ENCODE measurements at regions not wholly inside any gene's neighbourhood (a gene's known extent, or its start where the extent isn't known, plus 50 kb on each side); places are given as distances from the start of the nearest gene placed in this dataset.

DNA sequence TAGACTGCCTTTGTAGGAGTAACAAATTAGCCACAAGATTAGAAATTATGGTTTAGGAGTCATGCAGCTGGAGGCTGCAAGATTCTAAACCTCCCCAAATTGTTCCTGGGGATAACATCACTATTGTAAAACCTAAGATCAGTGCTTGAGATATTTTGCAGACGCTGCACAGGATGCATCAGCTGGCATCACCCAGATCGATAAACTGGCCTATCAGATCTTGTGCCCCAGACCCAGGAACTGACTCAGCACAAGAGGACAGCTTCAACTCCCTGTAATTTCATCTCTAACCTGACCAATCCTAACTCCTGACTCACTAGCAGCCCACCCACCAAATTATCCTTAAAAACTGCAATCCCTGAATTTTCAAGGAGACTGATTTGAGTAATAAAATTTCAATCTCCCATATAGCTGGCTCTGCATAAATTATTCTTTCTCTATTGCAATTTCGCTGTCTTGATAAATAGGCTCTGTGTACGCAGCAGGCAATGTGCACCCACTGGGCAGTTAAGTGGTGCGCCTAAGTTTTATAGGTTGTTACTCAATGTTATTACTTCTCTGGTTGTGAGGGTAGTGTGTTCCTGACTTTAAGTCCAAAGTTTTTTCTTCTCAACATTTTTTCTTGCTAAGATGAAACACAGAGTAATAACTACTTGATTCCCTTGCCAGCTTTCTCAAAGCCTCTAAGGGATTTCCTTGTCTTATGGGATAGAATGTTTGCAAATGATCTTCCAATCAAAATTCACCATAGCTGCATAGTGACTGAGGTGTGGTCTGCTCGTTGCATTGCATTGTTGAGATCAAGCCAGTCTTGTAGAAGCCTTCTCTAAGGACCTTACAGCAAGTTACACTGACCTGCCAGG, 312.3 kb upstream of the DKK2 start:
- no peaks in the 10 kb centered on the region for H3K9me2 ChIP-seq (ENCODE audit: insufficient read depth)
- H4K20me1 ChIP-seq (replicated peaks; ENCODE audit: insufficient read depth): no peaks in the 10 kb centered on the region
- Mint-ChIP-seq H3K36me3 (ENCODE audit: low read depth) (peaks cover 6% of the 10 kb centered on the region), H3K27me3 (ENCODE audit: insufficient read depth, low read depth, poor library complexity) (no peaks in the 10 kb centered on the region), H3K27ac (peak overlapping the region; percentile 86), H3K9me3 (peaks cover 5% of the 10 kb centered on the region), H3K4me3 (no peak overlapping the region), H3K4me1 (peaks cover 25% of the 10 kb centered on the region)
- no peaks in the 10 kb centered on the region for H3F3A ChIP-seq (replicated peaks; ENCODE audit: low read depth)
- DNase-seq (ENCODE audit: low spot score) (no peak), ATAC-seq (peak; percentile 51)
- H3K4me2 ChIP-seq: no peak overlapping the region
- H3K4me3 ChIP-seq: no peak overlapping the region
- peak overlapping the region; percentile 14; the same call in 1 of the 2 replicates for H2AFZ ChIP-seq
- no peak for TF ChIP-seq CREB1 (CRISPR knock-in tag; IDR thresholded peaks at IDR 0.05; ENCODE audit: low read depth)
- H3K36me3 ChIP-seq (ENCODE audit: insufficient read depth): peaks cover 3% of the 10 kb centered on the region; the same call in 1 of the 2 replicates
- H3K27ac ChIP-seq (ENCODE audit: low read depth): no peak overlapping the region
- H3K79me2 ChIP-seq (replicated peaks; ENCODE audit: insufficient read depth): no peaks in the 10 kb centered on the region
- H3K4me1 ChIP-seq (ENCODE audit: insufficient read depth): peaks cover 26% of the 10 kb centered on the region
- no peaks in the 10 kb centered on the region for H3K27me3 ChIP-seq (ENCODE audit: insufficient read depth)

DNA sequence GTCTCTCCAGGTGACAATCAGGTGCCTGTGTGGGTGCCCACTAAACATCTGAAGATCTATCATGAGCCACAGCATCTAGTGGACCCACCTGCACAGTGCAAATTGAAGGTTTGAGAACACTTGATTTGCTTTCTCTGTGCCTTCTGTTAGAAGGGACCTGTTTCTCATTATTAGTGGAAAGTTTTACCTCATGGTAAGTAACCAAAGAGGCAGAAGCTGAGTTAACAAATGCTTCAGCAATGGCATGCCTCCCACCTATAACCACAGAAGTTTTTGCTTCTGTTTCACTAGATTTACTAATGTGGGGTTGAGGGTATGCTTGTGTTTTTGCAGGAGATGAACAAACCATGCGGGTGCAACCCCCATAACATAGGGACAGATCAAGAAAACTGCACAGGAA, 297.4 kb upstream of the DKK2 start:
- Mint-ChIP-seq H3K27me3 (ENCODE audit: insufficient read depth, low read depth, poor library complexity) (no peaks in the 10 kb centered on the region), H3K4me1 (no peaks in the 10 kb centered on the region), H3K9me3 (peaks cover 15% of the 10 kb centered on the region), H3K27ac (no peak overlapping the region), H3K36me3 (ENCODE audit: low read depth) (peaks cover 8% of the 10 kb centered on the region), H3K4me3 (no peak overlapping the region)
- H3K27ac ChIP-seq (ENCODE audit: low read depth): no peak overlapping the region
- no peaks in the 10 kb centered on the region for H3K79me2 ChIP-seq (replicated peaks; ENCODE audit: insufficient read depth)
- no peaks in the 10 kb centered on the region for H3K27me3 ChIP-seq (ENCODE audit: insufficient read depth)
- no peaks in the 10 kb centered on the region for H3F3A ChIP-seq (replicated peaks; ENCODE audit: low read depth)
- H3K4me1 ChIP-seq (ENCODE audit: insufficient read depth): no peaks in the 10 kb centered on the region
- no peak for ATAC-seq
- DNase-seq (ENCODE audit: low spot score): no peak
- no peak overlapping the region for H2AFZ ChIP-seq
- no peak overlapping the region for H3K4me3 ChIP-seq
- 0 out of 2 replicates have a peak, but pooled peaks cover 2% of the 10 kb centered on the region for H3K36me3 ChIP-seq (ENCODE audit: insufficient read depth)
- H4K20me1 ChIP-seq (replicated peaks; ENCODE audit: insufficient read depth): no peaks in the 10 kb centered on the region
- H3K9me2 ChIP-seq (ENCODE audit: insufficient read depth): peaks cover 12% of the 10 kb centered on the region; the same call in 1 of the 2 replicates
- no peak overlapping the region for H3K4me2 ChIP-seq
- TF ChIP-seq, protein P1, sequence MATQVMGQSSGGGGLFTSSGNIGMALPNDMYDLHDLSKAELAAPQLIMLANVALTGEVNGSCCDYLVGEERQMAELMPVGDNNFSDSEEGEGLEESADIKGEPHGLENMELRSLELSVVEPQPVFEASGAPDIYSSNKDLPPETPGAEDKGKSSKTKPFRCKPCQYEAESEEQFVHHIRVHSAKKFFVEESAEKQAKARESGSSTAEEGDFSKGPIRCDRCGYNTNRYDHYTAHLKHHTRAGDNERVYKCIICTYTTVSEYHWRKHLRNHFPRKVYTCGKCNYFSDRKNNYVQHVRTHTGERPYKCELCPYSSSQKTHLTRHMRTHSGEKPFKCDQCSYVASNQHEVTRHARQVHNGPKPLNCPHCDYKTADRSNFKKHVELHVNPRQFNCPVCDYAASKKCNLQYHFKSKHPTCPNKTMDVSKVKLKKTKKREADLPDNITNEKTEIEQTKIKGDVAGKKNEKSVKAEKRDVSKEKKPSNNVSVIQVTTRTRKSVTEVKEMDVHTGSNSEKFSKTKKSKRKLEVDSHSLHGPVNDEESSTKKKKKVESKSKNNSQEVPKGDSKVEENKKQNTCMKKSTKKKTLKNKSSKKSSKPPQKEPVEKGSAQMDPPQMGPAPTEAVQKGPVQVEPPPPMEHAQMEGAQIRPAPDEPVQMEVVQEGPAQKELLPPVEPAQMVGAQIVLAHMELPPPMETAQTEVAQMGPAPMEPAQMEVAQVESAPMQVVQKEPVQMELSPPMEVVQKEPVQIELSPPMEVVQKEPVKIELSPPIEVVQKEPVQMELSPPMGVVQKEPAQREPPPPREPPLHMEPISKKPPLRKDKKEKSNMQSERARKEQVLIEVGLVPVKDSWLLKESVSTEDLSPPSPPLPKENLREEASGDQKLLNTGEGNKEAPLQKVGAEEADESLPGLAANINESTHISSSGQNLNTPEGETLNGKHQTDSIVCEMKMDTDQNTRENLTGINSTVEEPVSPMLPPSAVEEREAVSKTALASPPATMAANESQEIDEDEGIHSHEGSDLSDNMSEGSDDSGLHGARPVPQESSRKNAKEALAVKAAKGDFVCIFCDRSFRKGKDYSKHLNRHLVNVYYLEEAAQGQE (IDR thresholded peaks at IDR 0.05; ENCODE audit: unreplicated experiment): no peak
- TF ChIP-seq EZH2 (IDR thresholded peaks at IDR 0.05; ENCODE audit: low read depth, unreplicated experiment) (no peak), ZNF331 (CRISPR knock-in tag; IDR thresholded peaks at IDR 0.05; ENCODE audit: low read depth) (no peak), NANOG (IDR thresholded peaks at IDR 0.05; ENCODE audit: borderline replicate concordance) (no peak), JUNB (IDR thresholded peaks at IDR 0.05; ENCODE audit: unreplicated experiment) (no peak), EZH2phosphoT487 (IDR thresholded peaks at IDR 0.05; ENCODE audit: unreplicated experiment) (no peak), CREB1 (CRISPR knock-in tag; IDR thresholded peaks at IDR 0.05; ENCODE audit: low read depth) (no peak)
- TF ChIP-seq, protein P2, sequence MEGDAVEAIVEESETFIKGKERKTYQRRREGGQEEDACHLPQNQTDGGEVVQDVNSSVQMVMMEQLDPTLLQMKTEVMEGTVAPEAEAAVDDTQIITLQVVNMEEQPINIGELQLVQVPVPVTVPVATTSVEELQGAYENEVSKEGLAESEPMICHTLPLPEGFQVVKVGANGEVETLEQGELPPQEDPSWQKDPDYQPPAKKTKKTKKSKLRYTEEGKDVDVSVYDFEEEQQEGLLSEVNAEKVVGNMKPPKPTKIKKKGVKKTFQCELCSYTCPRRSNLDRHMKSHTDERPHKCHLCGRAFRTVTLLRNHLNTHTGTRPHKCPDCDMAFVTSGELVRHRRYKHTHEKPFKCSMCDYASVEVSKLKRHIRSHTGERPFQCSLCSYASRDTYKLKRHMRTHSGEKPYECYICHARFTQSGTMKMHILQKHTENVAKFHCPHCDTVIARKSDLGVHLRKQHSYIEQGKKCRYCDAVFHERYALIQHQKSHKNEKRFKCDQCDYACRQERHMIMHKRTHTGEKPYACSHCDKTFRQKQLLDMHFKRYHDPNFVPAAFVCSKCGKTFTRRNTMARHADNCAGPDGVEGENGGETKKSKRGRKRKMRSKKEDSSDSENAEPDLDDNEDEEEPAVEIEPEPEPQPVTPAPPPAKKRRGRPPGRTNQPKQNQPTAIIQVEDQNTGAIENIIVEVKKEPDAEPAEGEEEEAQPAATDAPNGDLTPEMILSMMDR (conservative IDR thresholded peaks at IDR 0.05; ENCODE audit: low read depth in 2 of 2): no peak
- TF ChIP-seq, protein P3, sequence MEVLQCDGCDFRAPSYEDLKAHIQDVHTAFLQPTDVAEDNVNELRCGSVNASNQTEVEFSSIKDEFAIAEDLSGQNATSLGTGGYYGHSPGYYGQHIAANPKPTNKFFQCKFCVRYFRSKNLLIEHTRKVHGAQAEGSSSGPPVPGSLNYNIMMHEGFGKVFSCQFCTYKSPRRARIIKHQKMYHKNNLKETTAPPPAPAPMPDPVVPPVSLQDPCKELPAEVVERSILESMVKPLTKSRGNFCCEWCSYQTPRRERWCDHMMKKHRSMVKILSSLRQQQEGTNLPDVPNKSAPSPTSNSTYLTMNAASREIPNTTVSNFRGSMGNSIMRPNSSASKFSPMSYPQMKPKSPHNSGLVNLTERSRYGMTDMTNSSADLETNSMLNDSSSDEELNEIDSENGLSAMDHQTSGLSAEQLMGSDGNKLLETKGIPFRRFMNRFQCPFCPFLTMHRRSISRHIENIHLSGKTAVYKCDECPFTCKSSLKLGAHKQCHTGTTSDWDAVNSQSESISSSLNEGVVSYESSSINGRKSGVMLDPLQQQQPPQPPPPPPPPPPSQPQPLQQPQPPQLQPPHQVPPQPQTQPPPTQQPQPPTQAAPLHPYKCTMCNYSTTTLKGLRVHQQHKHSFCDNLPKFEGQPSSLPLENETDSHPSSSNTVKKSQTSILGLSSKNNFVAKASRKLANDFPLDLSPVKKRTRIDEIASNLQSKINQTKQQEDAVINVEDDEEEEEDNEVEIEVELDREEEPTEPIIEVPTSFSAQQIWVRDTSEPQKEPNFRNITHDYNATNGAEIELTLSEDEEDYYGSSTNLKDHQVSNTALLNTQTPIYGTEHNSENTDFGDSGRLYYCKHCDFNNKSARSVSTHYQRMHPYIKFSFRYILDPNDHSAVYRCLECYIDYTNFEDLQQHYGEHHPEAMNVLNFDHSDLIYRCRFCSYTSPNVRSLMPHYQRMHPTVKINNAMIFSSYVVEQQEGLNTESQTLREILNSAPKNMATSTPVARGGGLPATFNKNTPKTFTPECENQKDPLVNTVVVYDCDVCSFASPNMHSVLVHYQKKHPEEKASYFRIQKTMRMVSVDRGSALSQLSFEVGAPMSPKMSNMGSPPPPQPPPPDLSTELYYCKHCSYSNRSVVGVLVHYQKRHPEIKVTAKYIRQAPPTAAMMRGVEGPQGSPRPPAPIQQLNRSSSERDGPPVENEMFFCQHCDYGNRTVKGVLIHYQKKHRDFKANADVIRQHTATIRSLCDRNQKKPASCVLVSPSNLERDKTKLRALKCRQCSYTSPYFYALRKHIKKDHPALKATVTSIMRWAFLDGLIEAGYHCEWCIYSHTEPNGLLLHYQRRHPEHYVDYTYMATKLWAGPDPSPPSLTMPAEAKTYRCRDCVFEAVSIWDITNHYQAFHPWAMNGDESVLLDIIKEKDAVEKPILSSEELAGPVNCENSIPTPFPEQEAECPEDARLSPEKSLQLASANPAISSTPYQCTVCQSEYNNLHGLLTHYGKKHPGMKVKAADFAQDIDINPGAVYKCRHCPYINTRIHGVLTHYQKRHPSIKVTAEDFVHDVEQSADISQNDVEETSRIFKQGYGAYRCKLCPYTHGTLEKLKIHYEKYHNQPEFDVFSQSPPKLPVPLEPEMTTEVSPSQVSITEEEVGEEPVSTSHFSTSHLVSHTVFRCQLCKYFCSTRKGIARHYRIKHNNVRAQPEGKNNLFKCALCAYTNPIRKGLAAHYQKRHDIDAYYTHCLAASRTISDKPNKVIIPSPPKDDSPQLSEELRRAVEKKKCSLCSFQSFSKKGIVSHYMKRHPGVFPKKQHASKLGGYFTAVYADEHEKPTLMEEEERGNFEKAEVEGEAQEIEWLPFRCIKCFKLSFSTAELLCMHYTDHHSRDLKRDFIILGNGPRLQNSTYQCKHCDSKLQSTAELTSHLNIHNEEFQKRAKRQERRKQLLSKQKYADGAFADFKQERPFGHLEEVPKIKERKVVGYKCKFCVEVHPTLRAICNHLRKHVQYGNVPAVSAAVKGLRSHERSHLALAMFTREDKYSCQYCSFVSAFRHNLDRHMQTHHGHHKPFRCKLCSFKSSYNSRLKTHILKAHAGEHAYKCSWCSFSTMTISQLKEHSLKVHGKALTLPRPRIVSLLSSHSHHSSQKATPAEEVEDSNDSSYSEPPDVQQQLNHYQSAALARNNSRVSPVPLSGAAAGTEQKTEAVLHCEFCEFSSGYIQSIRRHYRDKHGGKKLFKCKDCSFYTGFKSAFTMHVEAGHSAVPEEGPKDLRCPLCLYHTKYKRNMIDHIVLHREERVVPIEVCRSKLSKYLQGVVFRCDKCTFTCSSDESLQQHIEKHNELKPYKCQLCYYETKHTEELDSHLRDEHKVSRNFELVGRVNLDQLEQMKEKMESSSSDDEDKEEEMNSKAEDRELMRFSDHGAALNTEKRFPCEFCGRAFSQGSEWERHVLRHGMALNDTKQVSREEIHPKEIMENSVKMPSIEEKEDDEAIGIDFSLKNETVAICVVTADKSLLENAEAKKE (CRISPR knock-in tag; IDR thresholded peaks at IDR 0.05): no peak

Measured in GM23338 (cell line).